Omental fat pad (tissue), 3 donors: ENCODE measurements at regions not wholly inside any gene's neighbourhood (a gene's known extent, or its start where the extent isn't known, plus 50 kb on each side); places are given as distances from the start of the nearest gene placed in this dataset.

Source experiments
- ATAC-seq: fragments of 150-250 bp; one replicate; pipeline ENCODE4 v1.9.1; 2016; ENCODE audit warnings: mild to moderate bottlenecking, moderate library complexity; ENCODE audit not compliant: low FRiP score
- DNase-seq: peaks from one replicate; pipeline ENCODE4 v3.0.0-alpha.2; 2019; ENCODE audit warnings: low spot score
- CTCF ChIP-seq, 3 donors: fragments of 450-650 bp; IDR thresholded peaks; one replicate each; pipeline ENCODE4 v1.5.1; 2016 to 2017; ENCODE audit warnings: antibody characterized with exemption in 3 of 3, mild to moderate bottlenecking in 3 of 3, moderate library complexity in 2 of 3

- TF ChIP-seq CTCF (IDR thresholded peaks at IDR 0.05): no peak
- ATAC-seq: no peak
- no peak for DNase-seq
Measured at GRCh38 chr2:40803900-40804299, 352.0 kb upstream of the SLC8A1 start.

GRCh38 chr2:40809156-40809555 is 357.3 kb upstream of the SLC8A1 start:
- no peak for ATAC-seq
- DNase-seq: no peak
- TF ChIP-seq CTCF (IDR thresholded peaks at IDR 0.05): no peak

GRCh38 chr2:40814616-40815015 is 362.7 kb upstream of the SLC8A1 start:
- no peak for ATAC-seq
- no peak for TF ChIP-seq CTCF (IDR thresholded peaks at IDR 0.05)
- DNase-seq: no peak

GRCh38 chr2:40820319-40820718 is 368.4 kb upstream of the SLC8A1 start:
- no peak for DNase-seq
- no peak for ATAC-seq
- no peak for TF ChIP-seq CTCF (IDR thresholded peaks at IDR 0.05)

GRCh38 chr2:40823478-40823877 is 371.6 kb upstream of the SLC8A1 start:
- no peak for DNase-seq
- TF ChIP-seq CTCF (IDR thresholded peaks at IDR 0.05): no peak
- no peak for ATAC-seq

- no peak for DNase-seq
- ATAC-seq: no peak
- no peak for TF ChIP-seq CTCF (IDR thresholded peaks at IDR 0.05)
Measured at GRCh38 chr2:40824278-40824677, 372.4 kb upstream of the SLC8A1 start.

- ATAC-seq: no peak
Measured at GRCh38 chr2:40827392-40827791, 375.5 kb upstream of the SLC8A1 start.

More at GRCh38 chr2:40827392-40827791, 375.5 kb upstream of the SLC8A1 start:
- TF ChIP-seq CTCF (IDR thresholded peaks at IDR 0.05): no peak
- DNase-seq: no peak
